Peyer's patch (tissue), 4 donors: ENCODE measurements at regions not wholly inside any gene's neighbourhood (a gene's known extent, or its start where the extent isn't known, plus 50 kb on each side); places are given as distances from the start of the nearest gene placed in this dataset.

ENCODE experiments used
- POLR2A ChIP-seq, 2 donors: fragments of 450-650 bp; IDR thresholded peaks; one replicate each; pipeline ENCODE4 v1.5.1; 2017; ENCODE audit warnings: antibody characterized with exemption in 2 of 2, mild to moderate bottlenecking in 2 of 2, moderate library complexity in 2 of 2
- TF ChIP-seq, protein P1 (sequence below), 6 experiments: fragments of 450-650 bp in 4 of 6; fragments of 200-600 bp in 2 of 6; sonication (generic) in 1 of 6; IDR thresholded peaks; one replicate each; pipeline ENCODE4 v1.5.1; 2017 to 2019; ENCODE audit warnings: antibody characterized with exemption in 6 of 6, mild to moderate bottlenecking in 3 of 6, moderate library complexity in 1 of 6

DNA sequence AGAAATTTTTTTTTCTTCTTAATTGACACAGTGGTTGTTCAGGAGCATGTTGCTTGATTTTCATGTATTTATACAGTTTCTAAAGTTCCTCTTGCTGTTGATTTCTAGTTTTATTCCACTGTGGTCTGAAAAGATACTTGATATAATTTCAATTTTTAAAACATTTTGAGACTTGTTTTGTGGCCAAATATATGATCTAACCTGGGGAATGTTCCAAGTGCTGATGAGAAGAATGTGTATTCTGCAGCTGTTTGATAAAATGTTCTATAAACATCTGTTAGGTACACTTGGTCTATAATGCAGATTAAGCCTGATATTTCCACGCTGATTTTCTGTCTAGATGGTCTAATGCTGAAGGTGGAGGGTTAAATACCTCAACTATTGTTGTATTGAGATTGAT is 151.4 kb upstream of the IFNG-AS1 start:
- TF ChIP-seq, protein P1, sequence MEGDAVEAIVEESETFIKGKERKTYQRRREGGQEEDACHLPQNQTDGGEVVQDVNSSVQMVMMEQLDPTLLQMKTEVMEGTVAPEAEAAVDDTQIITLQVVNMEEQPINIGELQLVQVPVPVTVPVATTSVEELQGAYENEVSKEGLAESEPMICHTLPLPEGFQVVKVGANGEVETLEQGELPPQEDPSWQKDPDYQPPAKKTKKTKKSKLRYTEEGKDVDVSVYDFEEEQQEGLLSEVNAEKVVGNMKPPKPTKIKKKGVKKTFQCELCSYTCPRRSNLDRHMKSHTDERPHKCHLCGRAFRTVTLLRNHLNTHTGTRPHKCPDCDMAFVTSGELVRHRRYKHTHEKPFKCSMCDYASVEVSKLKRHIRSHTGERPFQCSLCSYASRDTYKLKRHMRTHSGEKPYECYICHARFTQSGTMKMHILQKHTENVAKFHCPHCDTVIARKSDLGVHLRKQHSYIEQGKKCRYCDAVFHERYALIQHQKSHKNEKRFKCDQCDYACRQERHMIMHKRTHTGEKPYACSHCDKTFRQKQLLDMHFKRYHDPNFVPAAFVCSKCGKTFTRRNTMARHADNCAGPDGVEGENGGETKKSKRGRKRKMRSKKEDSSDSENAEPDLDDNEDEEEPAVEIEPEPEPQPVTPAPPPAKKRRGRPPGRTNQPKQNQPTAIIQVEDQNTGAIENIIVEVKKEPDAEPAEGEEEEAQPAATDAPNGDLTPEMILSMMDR (IDR thresholded peaks at IDR 0.05): no peak
- TF ChIP-seq POLR2A (IDR thresholded peaks at IDR 0.05): no peak
